ENCODE measurements at regions not wholly inside any gene's neighbourhood (a gene's known extent, or its start where the extent isn't known, plus 50 kb on each side); places are given as distances from the start of the nearest gene placed in this dataset.

DNA sequence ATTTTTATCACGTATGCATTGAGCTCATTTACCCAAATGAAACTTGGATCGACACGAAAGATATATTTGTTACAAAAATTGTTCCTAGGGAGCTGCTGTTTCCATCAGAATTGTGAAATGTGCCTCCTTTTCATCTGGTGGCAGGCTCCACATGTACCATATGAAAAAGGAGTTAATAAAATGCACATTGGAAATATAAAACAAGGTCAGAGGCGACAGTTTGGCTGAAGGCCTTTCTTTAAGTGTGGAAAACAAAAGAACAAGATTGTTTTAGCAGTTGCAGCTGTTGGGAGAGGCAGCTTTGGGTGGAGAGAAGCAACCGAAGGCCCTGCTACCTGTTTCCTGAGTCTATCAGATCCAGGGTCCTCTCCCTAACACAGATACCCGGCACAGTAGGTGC, 334.5 kb upstream of the NT5E start:
- TF ChIP-seq POLR2AphosphoS5 (IDR thresholded peaks at IDR 0.05) (no peak), CTCF (IDR thresholded peaks at IDR 0.05) (no peak)

Data from sigmoid colon (tissue), 4 donors.